ENCODE measurements at regions not wholly inside any gene's neighbourhood (a gene's known extent, or its start where the extent isn't known, plus 50 kb on each side); places are given as distances from the start of the nearest gene placed in this dataset.
"Not testable (repeated sequence)": the region's sequence is repeated elsewhere in the genome, so short reads cannot be mapped to it uniquely, and the experiment has no call there.

DNA sequence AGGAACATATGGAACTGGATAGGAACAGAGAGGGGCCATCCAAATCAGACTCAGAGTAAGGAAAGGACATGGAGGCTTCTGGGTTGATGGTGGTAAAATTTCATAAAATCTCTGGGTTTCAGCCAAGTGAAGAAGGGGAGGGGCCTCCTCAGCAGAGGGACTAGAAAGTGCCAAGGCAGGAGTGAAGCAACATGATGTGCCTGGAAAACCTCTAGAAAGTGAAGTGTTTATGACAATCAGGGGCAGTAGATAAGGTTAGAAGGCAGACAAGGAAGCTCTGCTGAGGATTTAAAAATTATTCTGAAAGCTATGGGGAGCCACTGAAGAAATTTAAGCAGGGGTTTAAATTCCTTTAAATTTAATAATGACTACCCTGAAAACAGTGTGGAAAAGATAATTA lies 126.0 kb upstream of the TENT5A start:
- Histone ChIP-seq H3K9me3 (ENCODE audit: insufficient read depth, low read depth, low read length) (no peaks in the 10 kb centered on the region), H3K18ac (ENCODE audit: low read length) (no peak overlapping the region)

DNA sequence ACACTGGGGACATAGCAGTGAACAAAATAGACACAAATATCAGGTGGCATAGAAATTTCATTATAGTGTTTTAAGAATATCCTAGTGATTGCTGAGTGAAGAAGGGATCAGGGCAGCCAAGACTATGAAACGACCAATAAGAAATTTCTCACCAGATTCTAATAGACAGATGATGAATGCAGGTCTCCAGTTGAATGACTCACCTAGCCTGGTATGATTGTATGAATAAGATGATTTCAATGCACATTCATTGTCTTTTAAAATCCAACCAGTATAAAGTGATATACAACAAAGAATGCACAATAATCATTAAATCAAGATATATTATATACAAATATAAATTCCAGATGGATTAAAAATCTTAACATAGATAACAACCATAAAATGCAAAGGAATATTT lies 124.5 kb upstream of the TENT5A start:
- no peak overlapping the region for H3K27ac ChIP-seq (ENCODE audit: low read depth, low read length)
- no peak overlapping the region for H3K18ac ChIP-seq (ENCODE audit: low read length)
- H4K91ac ChIP-seq (ENCODE audit: low read depth, low read length), result no peak overlapping the region
- H2BK12ac ChIP-seq (ENCODE audit: low read length), result no peak overlapping the region
- no peak overlapping the region for H3K9ac ChIP-seq (ENCODE audit: low read length)
- no CpG with 5 or more reads among the region's 1 CpG for WGBS (ENCODE audit: extremely low coverage, insufficient coverage, insufficient read length)
- no peaks in the 10 kb centered on the region for H3K79me1 ChIP-seq (ENCODE audit: low read length)
- no peak overlapping the region for H3K4ac ChIP-seq (ENCODE audit: low read depth, low read length)
- no peaks in the 10 kb centered on the region for H3K27me3 ChIP-seq (ENCODE audit: insufficient read depth, low read length)
- no peaks in the 10 kb centered on the region for H3K36me3 ChIP-seq (ENCODE audit: control insufficient read depth in 1 of 2, insufficient read depth in 2 of 2, low read length in 2 of 2)
- peak in 1 of 2 donors; percentile 29 for DNase-seq
- H4K8ac ChIP-seq (ENCODE audit: low read depth, low read length), result no peak overlapping the region
- no peak overlapping the region for H3K4me2 ChIP-seq (ENCODE audit: low read length)
- H3K4me1 ChIP-seq (ENCODE audit: control insufficient read depth in 1 of 2, insufficient read depth in 2 of 2, low read length in 2 of 2), result no peaks in the 10 kb centered on the region
- no peak overlapping the region for H2AFZ ChIP-seq (ENCODE audit: insufficient read depth, low read length, poor library complexity)
- H4K12ac ChIP-seq (ENCODE audit: low read depth, low read length), result no peak overlapping the region
- H3K14ac ChIP-seq (ENCODE audit: low read length), result no peak overlapping the region
- H2AK5ac ChIP-seq (ENCODE audit: low read length), result no peak overlapping the region
- no peaks in the 10 kb centered on the region for H3K9me3 ChIP-seq (ENCODE audit: insufficient read depth, low read depth, low read length)
- no peak overlapping the region for H2BK120ac ChIP-seq (ENCODE audit: insufficient read depth, low read length, poor library complexity)
- H3K79me2 ChIP-seq (ENCODE audit: control insufficient read depth, insufficient read depth, low read length, poor library complexity), result no peaks in the 10 kb centered on the region
- no peak overlapping the region for H3K4me3 ChIP-seq (ENCODE audit: low read depth, low read length)
- H2BK5ac ChIP-seq (ENCODE audit: low read depth, low read length, poor library complexity), result no peak overlapping the region
- no peak overlapping the region for H3K23ac ChIP-seq (ENCODE audit: low read length)

More for the DNA sequence above, 126.0 kb upstream of the TENT5A start:
- Histone ChIP-seq H3K4me3 (ENCODE audit: low read depth, low read length) (no peak overlapping the region), H3K79me1 (ENCODE audit: low read length) (peaks cover 2% of the 10 kb centered on the region), H2AFZ (ENCODE audit: insufficient read depth, low read length, poor library complexity) (peak overlapping the region; percentile 17), H2BK120ac (ENCODE audit: insufficient read depth, low read length, poor library complexity) (peak overlapping the region; percentile 43), H3K23ac (ENCODE audit: low read length) (no peak overlapping the region), H3K27ac (ENCODE audit: low read depth, low read length) (no peak overlapping the region), H3K4me1 (ENCODE audit: control insufficient read depth in 1 of 2, insufficient read depth in 2 of 2, low read length in 2 of 2) (no peaks in the 10 kb centered on the region), H2AK5ac (ENCODE audit: low read length) (no peak overlapping the region), H4K12ac (ENCODE audit: low read depth, low read length) (no peak overlapping the region), H3K36me3 (ENCODE audit: control insufficient read depth in 1 of 2, insufficient read depth in 2 of 2, low read length in 2 of 2) (no peaks in the 10 kb centered on the region), H3K27me3 (ENCODE audit: insufficient read depth, low read length) (no peaks in the 10 kb centered on the region), H2BK12ac (ENCODE audit: low read length) (no peak overlapping the region), H3K14ac (ENCODE audit: low read length) (no peak overlapping the region), H3K4me2 (ENCODE audit: low read length) (no peak overlapping the region), H2BK5ac (ENCODE audit: low read depth, low read length, poor library complexity) (peak overlapping the region; percentile 49), H3K9ac (ENCODE audit: low read length) (no peak overlapping the region), H3K79me2 (ENCODE audit: control insufficient read depth, insufficient read depth, low read length, poor library complexity) (no peaks in the 10 kb centered on the region), H3K4ac (ENCODE audit: low read depth, low read length) (no peak overlapping the region), H4K91ac (ENCODE audit: low read depth, low read length) (no peak overlapping the region), H4K8ac (ENCODE audit: low read depth, low read length) (no peak overlapping the region)
- no peak for DNase-seq

DNA sequence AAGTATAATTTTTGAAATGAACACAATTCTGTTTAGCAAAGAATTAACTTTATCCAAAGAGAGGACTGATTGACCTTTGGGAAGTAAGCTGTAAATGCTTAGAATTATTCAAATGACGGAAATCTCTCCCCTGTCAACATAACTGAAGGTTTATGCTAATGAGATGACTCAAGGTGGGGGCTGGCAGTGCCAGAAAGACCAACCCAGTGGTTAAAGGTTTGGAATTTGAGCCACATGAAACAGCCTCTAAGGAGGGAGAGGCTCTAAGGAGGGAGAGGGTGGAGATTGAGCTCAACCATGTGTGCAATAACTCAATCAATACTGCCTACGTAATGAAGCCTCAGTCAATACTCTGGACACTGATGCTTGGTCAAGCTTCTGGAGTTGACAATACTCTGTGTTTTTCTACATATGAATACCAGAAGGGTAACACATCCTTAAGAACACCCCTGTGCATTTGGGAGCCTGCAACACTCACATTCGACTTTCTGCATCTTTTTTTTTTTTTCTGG lies 123.4 kb upstream of the TENT5A start:
- no peak overlapping the region for H4K8ac ChIP-seq (ENCODE audit: low read depth, low read length)
- no peak overlapping the region for H3K27ac ChIP-seq (ENCODE audit: low read depth, low read length)
- no peak overlapping the region for H4K91ac ChIP-seq (ENCODE audit: low read depth, low read length)
- no peaks in the 10 kb centered on the region for H3K36me3 ChIP-seq (ENCODE audit: control insufficient read depth in 1 of 2, insufficient read depth in 2 of 2, low read length in 2 of 2)
- no peaks in the 10 kb centered on the region for H3K27me3 ChIP-seq (ENCODE audit: insufficient read depth, low read length)
- no peak overlapping the region for H3K4ac ChIP-seq (ENCODE audit: low read depth, low read length)
- no peak overlapping the region for H2BK120ac ChIP-seq (ENCODE audit: insufficient read depth, low read length, poor library complexity)
- no peaks in the 10 kb centered on the region for H3K79me1 ChIP-seq (ENCODE audit: low read length)
- H3K14ac ChIP-seq (ENCODE audit: low read length), result no peak overlapping the region
- no peak overlapping the region for H3K4me2 ChIP-seq (ENCODE audit: low read length)
- H3K18ac ChIP-seq (ENCODE audit: low read length), result no peak overlapping the region
- no peak overlapping the region for H2AFZ ChIP-seq (ENCODE audit: insufficient read depth, low read length, poor library complexity)
- WGBS (ENCODE audit: extremely low coverage, insufficient coverage, insufficient read length), result no CpG with 5 or more reads among the region's 3 CpGs
- no peak overlapping the region for H3K23ac ChIP-seq (ENCODE audit: low read length)
- H3K9ac ChIP-seq (ENCODE audit: low read length), result no peak overlapping the region
- H3K4me3 ChIP-seq (ENCODE audit: low read depth, low read length), result no peak overlapping the region
- no peaks in the 10 kb centered on the region for H3K4me1 ChIP-seq (ENCODE audit: control insufficient read depth in 1 of 2, insufficient read depth in 2 of 2, low read length in 2 of 2)
- no peak overlapping the region for H4K12ac ChIP-seq (ENCODE audit: low read depth, low read length)
- H2BK12ac ChIP-seq (ENCODE audit: low read length), result no peak overlapping the region
- H3K9me3 ChIP-seq (ENCODE audit: insufficient read depth, low read depth, low read length), result no peaks in the 10 kb centered on the region
- peak in 1 of 2 donors; percentile 14 for DNase-seq
- H3K79me2 ChIP-seq (ENCODE audit: control insufficient read depth, insufficient read depth, low read length, poor library complexity), result no peaks in the 10 kb centered on the region
- no peak overlapping the region for H2AK5ac ChIP-seq (ENCODE audit: low read length)
- no peak overlapping the region for H2BK5ac ChIP-seq (ENCODE audit: low read depth, low read length, poor library complexity)

DNA sequence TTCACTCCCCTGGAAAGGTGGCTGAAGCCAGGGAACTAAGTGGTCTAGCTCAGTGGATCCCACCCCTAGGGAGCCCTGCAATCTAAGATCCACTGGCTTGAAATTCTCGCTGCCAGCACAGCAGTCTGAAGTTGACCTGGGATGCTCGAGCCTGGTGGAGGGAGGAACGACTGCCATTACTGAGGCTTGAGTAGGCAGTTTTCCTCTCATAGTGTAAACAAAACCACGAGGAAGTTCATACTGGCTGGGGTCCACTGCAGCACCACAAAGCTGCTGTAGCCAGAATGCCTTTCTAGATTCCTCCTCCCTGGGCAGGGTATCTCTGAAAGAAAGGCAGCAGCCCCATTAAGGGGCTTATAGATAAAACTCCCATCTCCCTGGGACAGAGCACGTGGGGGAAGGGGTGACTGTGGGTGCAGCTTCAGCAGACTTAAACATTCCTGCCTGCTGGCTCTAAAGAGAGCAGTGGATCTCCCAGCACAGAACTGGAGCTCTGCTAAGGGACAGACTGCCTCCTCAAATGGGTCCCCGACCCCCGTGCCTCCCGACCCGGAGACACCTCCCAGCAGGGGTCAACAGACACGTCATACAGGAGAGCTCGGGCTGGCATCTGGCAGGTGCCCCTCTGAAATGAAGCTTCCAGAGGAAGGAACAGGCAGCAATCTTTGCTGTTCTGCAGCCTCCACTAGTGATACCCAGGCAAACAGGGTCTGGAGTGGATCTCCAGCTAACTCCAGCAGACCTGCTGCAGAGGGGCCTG lies 117.4 kb upstream of the TENT5A start:
- not testable (repeated sequence) for H2BK12ac ChIP-seq (ENCODE audit: low read length); H2BK5ac ChIP-seq (ENCODE audit: low read depth, low read length, poor library complexity); H3K4me1 ChIP-seq (ENCODE audit: control insufficient read depth in 1 of 2, insufficient read depth in 2 of 2, low read length in 2 of 2); H3K79me1 ChIP-seq (ENCODE audit: low read length); H3K18ac ChIP-seq (ENCODE audit: low read length); H3K27me3 ChIP-seq (ENCODE audit: insufficient read depth, low read length); H3K79me2 ChIP-seq (ENCODE audit: control insufficient read depth, insufficient read depth, low read length, poor library complexity); H3K4me2 ChIP-seq (ENCODE audit: low read length); H3K4me3 ChIP-seq (ENCODE audit: low read depth, low read length); H4K12ac ChIP-seq (ENCODE audit: low read depth, low read length); H3K27ac ChIP-seq (ENCODE audit: low read depth, low read length); H3K14ac ChIP-seq (ENCODE audit: low read length); H2BK120ac ChIP-seq (ENCODE audit: insufficient read depth, low read length, poor library complexity); H2AK5ac ChIP-seq (ENCODE audit: low read length); H3K4ac ChIP-seq (ENCODE audit: low read depth, low read length); H3K9me3 ChIP-seq (ENCODE audit: insufficient read depth, low read depth, low read length); H3K36me3 ChIP-seq (ENCODE audit: control insufficient read depth in 1 of 2, insufficient read depth in 2 of 2, low read length in 2 of 2); H2AFZ ChIP-seq (ENCODE audit: insufficient read depth, low read length, poor library complexity); H3K9ac ChIP-seq (ENCODE audit: low read length); H4K91ac ChIP-seq (ENCODE audit: low read depth, low read length); DNase-seq; H3K23ac ChIP-seq (ENCODE audit: low read length)
- no CpG with 5 or more reads among the region's 11 CpGs for WGBS (ENCODE audit: extremely low coverage, insufficient coverage, insufficient read length)
- H4K8ac ChIP-seq (ENCODE audit: low read depth, low read length), result peak overlapping the region; percentile 3

Measured in trophoblast cell (in vitro differentiated cells and primary cell).